Liver (tissue), 3 donors: ENCODE measurements at regions not wholly inside any gene's neighbourhood (a gene's known extent, or its start where the extent isn't known, plus 50 kb on each side); places are given as distances from the start of the nearest gene placed in this dataset.
"Not testable (repeated sequence)": the region's sequence is repeated elsewhere in the genome, so short reads cannot be mapped to it uniquely, and the experiment has no call there.

Experiments
- FOXA1 ChIP-seq: IDR thresholded peaks from 2 replicates; pipeline ENCODE4 v1.6.1; 2016; ENCODE audit warnings: antibody characterized with exemption
- SP1 ChIP-seq: IDR thresholded peaks from 2 replicates; pipeline ENCODE4 v1.6.1; 2018; ENCODE audit warnings: antibody characterized with exemption, mild to moderate bottlenecking
- TAF1 ChIP-seq: conservative IDR thresholded peaks from 2 replicates; pipeline ENCODE4 v1.6.1; 2016; ENCODE audit warnings: antibody characterized with exemption, mild to moderate bottlenecking
- YY1 ChIP-seq: IDR thresholded peaks from 2 replicates; pipeline ENCODE4 v1.6.1; 2016; ENCODE audit warnings: antibody characterized with exemption, mild to moderate bottlenecking
- TF ChIP-seq, protein P1 (sequence below): IDR thresholded peaks from 2 replicates; pipeline ENCODE4 v1.6.1; 2016; ENCODE audit warnings: antibody characterized with exemption
- TF ChIP-seq, protein P2 (sequence below): fragments of 150-350 bp; IDR thresholded peaks from 2 replicates; pipeline ENCODE4 v1.5.1; 2017; ENCODE audit warnings: improper control_type of control experiment, low read depth, low read length; ENCODE audit not compliant: missing input control
- donor health status: healthy.
- donor health status: healthy.

DNA sequence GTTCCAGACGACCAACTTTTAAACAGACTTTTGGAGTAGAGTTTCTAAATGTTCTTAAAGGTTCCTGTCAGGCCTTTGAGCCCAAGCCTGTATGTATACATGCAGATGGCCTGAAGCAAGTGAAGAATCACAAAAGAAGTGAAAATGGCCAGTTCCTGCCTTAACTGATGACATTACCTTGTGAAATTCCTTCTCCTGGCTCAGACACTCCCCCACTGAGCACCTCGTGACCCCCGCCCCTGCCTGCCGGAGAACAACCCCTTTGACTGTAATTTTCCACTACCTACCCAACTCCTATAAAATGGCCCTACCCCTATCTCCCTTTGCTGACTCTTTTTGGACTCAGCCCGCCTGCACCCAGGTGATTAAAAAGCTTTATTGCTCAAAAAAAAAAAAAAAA lies 180.0 kb upstream of the GRIK3 start:
- TF ChIP-seq TAF1, FOXA1, SP1, YY1: not testable (repeated sequence)
- TF ChIP-seq, protein P1, sequence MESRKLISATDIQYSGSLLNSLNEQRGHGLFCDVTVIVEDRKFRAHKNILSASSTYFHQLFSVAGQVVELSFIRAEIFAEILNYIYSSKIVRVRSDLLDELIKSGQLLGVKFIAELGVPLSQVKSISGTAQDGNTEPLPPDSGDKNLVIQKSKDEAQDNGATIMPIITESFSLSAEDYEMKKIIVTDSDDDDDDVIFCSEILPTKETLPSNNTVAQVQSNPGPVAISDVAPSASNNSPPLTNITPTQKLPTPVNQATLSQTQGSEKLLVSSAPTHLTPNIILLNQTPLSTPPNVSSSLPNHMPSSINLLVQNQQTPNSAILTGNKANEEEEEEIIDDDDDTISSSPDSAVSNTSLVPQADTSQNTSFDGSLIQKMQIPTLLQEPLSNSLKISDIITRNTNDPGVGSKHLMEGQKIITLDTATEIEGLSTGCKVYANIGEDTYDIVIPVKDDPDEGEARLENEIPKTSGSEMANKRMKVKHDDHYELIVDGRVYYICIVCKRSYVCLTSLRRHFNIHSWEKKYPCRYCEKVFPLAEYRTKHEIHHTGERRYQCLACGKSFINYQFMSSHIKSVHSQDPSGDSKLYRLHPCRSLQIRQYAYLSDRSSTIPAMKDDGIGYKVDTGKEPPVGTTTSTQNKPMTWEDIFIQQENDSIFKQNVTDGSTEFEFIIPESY: not testable (repeated sequence)
- TF ChIP-seq, protein P2, sequence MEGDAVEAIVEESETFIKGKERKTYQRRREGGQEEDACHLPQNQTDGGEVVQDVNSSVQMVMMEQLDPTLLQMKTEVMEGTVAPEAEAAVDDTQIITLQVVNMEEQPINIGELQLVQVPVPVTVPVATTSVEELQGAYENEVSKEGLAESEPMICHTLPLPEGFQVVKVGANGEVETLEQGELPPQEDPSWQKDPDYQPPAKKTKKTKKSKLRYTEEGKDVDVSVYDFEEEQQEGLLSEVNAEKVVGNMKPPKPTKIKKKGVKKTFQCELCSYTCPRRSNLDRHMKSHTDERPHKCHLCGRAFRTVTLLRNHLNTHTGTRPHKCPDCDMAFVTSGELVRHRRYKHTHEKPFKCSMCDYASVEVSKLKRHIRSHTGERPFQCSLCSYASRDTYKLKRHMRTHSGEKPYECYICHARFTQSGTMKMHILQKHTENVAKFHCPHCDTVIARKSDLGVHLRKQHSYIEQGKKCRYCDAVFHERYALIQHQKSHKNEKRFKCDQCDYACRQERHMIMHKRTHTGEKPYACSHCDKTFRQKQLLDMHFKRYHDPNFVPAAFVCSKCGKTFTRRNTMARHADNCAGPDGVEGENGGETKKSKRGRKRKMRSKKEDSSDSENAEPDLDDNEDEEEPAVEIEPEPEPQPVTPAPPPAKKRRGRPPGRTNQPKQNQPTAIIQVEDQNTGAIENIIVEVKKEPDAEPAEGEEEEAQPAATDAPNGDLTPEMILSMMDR: not testable (repeated sequence)
